Calu3 (cell line): ENCODE measurements at regions not wholly inside any gene's neighbourhood (a gene's known extent, or its start where the extent isn't known, plus 50 kb on each side); places are given as distances from the start of the nearest gene placed in this dataset.

Experiments used
- BruUV-seq: library from RNA; stranded (reverse); fragments of 400-500 nt; replicated peaks from 2 replicates; lab custom pipeline; 2021; lab: Mats Ljungman, UMichigan
- CTCF ChIA-PET: fragments of 300-600 bp; sonication (Branson Sonifier 250); formaldehyde crosslinking; loops from one replicate; lab custom pipeline; 2022; ENCODE audit warnings: antibody characterized with exemption; lab: Charles Lee
- DNase-seq: peaks from one replicate; pipeline ENCODE4 v3.0.0; 2022
- H3K27ac Mint-ChIP-seq: one replicate; pipeline ENCODE4 v1.8.0; 2022; ENCODE audit warnings: mixed read lengths; ENCODE audit not compliant: unreplicated experiment
- H3K27me3 Mint-ChIP-seq: one replicate; pipeline ENCODE4 v1.8.0; 2022; ENCODE audit warnings: mixed read lengths; ENCODE audit not compliant: unreplicated experiment
- H3K36me3 Mint-ChIP-seq: one replicate; pipeline ENCODE4 v1.8.0; 2022; ENCODE audit warnings: mild to moderate bottlenecking, moderate library complexity, mixed read lengths; ENCODE audit not compliant: insufficient read depth, unreplicated experiment
- H3K4me1 Mint-ChIP-seq: one replicate; pipeline ENCODE4 v1.8.0; 2022; ENCODE audit warnings: mild to moderate bottlenecking, low read depth, mixed read lengths; ENCODE audit not compliant: unreplicated experiment
- H3K4me3 Mint-ChIP-seq: one replicate; pipeline ENCODE4 v1.8.0; 2022; ENCODE audit warnings: mild to moderate bottlenecking, low read depth, moderate library complexity, mixed read lengths; ENCODE audit not compliant: unreplicated experiment
- H3K9me3 Mint-ChIP-seq: one replicate; pipeline ENCODE4 v1.8.0; 2022; ENCODE audit warnings: low read depth, mixed read lengths; ENCODE audit not compliant: unreplicated experiment
- intact Hi-C: fragments of 100-400 bp; cut with micrococcal nuclease; formaldehyde crosslinking; loops from one replicate; pipeline ENCODE4 v1.10.0; 2022; ENCODE audit not compliant: unreplicated experiment
- TF ChIP-seq, protein P1 (sequence below): fragments of 200-600 bp; IDR thresholded peaks from one replicate; pipeline ENCODE4 v1.8.0; 2022; ENCODE audit warnings: antibody characterized with exemption; ENCODE audit not compliant: unreplicated experiment

DNA sequence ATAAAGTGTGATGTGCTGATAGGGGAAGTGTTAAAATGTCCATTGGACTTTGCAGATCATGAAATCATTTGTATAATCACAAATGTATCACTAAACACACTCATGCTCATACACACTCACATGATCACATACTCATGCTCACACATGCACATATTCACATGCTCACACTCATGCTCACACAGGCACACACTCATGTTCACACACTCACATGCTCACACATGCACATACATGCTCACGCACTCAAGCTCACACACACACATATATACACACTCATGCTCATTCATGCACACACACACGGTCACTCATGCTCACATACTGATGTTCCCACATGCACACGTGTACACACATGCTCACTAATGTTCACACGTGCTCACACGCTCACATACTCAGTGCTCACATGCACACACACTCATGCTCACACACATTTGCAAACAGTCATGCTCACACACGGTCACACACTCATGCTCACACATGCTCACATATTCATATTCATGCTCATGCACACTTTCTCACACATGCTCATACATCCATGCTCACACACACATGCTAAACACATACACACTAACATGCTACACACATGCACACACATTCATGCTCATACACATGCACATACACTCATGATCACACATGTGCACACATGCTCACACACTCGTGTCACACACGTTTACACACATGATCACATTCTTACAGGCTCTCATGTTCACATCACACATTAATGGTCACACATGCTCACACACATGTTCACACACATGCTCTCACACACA lies 116.7 kb upstream of the GJB6 start:
- no peak for DNase-seq
- Mint-ChIP-seq H3K27me3 (no peaks in the 10 kb centered on the region), H3K4me1 (no peaks in the 10 kb centered on the region), H3K27ac (no peak overlapping the region), H3K9me3 (no peaks in the 10 kb centered on the region), H3K4me3 (no peak overlapping the region), H3K36me3 (no peaks in the 10 kb centered on the region)
- intact Hi-C loops, result no loop called here
- no TSS peak for BruUV-seq
- CTCF ChIA-PET, result no interaction called here
- TF ChIP-seq, protein P1, sequence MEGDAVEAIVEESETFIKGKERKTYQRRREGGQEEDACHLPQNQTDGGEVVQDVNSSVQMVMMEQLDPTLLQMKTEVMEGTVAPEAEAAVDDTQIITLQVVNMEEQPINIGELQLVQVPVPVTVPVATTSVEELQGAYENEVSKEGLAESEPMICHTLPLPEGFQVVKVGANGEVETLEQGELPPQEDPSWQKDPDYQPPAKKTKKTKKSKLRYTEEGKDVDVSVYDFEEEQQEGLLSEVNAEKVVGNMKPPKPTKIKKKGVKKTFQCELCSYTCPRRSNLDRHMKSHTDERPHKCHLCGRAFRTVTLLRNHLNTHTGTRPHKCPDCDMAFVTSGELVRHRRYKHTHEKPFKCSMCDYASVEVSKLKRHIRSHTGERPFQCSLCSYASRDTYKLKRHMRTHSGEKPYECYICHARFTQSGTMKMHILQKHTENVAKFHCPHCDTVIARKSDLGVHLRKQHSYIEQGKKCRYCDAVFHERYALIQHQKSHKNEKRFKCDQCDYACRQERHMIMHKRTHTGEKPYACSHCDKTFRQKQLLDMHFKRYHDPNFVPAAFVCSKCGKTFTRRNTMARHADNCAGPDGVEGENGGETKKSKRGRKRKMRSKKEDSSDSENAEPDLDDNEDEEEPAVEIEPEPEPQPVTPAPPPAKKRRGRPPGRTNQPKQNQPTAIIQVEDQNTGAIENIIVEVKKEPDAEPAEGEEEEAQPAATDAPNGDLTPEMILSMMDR, result no peak

GRCh38 chr13:20348018-20348417 lies 115.9 kb upstream of the GJB6 start:
- Mint-ChIP-seq H3K4me3 (no peak overlapping the region), H3K36me3 (no peaks in the 10 kb centered on the region), H3K9me3 (no peaks in the 10 kb centered on the region), H3K27me3 (no peaks in the 10 kb centered on the region), H3K4me1 (no peaks in the 10 kb centered on the region), H3K27ac (no peak overlapping the region)
- CTCF ChIA-PET, result no interaction called here
- DNase-seq, result no peak
- BruUV-seq, result no TSS peak
- TF ChIP-seq, protein P1, result no peak
- intact Hi-C loops, result no loop called here

GRCh38 chr13:20344836-20345490 lies 112.8 kb upstream of the GJB6 start:
- BruUV-seq, result no TSS peak
- Mint-ChIP-seq H3K4me1 (no peaks in the 10 kb centered on the region), H3K9me3 (no peaks in the 10 kb centered on the region), H3K4me3 (no peak overlapping the region), H3K27ac (no peak overlapping the region), H3K36me3 (no peaks in the 10 kb centered on the region), H3K27me3 (no peaks in the 10 kb centered on the region)
- no peak for DNase-seq
- TF ChIP-seq, protein P1, result no peak
- CTCF ChIA-PET, result no interaction called here
- intact Hi-C loops, result no loop called here

DNA sequence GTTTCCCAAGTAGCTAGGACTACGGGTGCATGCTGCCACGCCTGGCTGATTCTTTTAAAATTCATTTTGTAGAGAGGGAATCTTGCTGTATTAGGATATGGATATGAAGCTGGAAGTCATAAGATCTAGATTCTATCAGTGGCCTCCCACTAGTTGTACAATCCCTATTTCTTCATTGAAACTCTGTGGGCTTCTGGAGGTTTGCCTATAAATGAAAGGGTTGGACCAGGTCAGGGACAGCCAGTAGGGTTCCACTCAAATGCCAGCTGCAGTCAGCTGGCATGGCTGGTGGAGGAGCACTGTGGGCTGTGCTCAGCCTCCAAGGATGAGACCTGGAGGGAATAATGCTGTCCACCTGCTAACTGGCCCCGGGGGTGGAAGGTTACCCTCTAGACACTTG lies 110.2 kb upstream of the GJB6 start:
- CTCF ChIA-PET, result no interaction called here
- intact Hi-C loops, result no loop called here
- no peaks in the 10 kb centered on the region for H3K36me3 Mint-ChIP-seq

More for the DNA sequence above, 110.2 kb upstream of the GJB6 start:
- Mint-ChIP-seq H3K9me3 (no peaks in the 10 kb centered on the region), H3K4me1 (peaks cover 18% of the 10 kb centered on the region), H3K4me3 (no peak overlapping the region), H3K27me3 (no peaks in the 10 kb centered on the region), H3K27ac (no peak overlapping the region)
- BruUV-seq, result no TSS peak
- TF ChIP-seq, protein P1, result no peak
- no peak for DNase-seq
